DMS 273 (cell line): ENCODE measurements at regions not wholly inside any gene's neighbourhood (a gene's known extent, or its start where the extent isn't known, plus 50 kb on each side); places are given as distances from the start of the nearest gene placed in this dataset.
"Not testable (repeated sequence)": the region's sequence is repeated elsewhere in the genome, so short reads cannot be mapped to it uniquely, and the experiment has no call there.

Experiments used
- DNase-seq: peaks from one replicate; lab custom pipeline; 2025; ENCODE audit not compliant: unreplicated experiment; lab: John Stamatoyannopoulos, UW

DNA sequence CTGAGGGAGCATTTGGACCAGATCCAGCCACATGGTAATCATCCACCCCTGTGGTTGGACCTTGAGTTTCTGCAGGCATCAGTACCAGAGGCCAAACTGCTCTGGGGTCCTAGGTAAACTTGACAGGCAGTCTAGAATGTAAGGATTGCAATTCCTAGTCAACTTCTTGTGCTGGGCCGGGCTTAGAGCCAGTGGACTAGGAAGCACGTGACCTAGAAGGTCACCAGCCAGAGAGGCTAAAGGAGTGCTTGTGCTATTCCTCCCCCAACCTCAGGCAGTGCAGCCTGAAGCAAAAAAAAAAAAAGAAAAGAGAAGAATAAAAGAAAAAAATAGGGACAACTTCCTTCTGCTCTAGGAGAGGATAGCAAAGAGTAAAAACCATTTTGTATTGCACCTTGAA is 406.2 kb upstream of the FTMT start:
- DNase-seq, result no peak

DNA sequence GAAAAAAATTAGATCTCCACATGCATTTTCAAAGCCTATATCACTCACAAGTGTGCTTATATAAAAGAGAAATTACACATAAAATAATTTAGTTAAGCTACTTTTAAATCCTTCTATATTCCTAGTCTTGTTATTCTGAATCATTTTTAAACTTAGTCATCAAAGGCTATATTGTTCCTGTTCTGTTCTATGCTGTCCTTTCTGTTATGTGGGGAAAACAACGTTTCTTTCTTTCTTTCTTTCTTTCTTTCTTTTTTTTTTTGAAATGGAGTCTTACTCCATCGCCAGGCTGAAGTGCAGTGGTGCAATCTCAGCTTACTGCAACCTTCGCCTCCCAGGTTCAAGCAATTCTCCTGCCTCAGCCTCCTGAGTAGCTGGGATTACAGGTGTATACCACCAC is 389.2 kb upstream of the FTMT start:
- DNase-seq, result no peak

DNA sequence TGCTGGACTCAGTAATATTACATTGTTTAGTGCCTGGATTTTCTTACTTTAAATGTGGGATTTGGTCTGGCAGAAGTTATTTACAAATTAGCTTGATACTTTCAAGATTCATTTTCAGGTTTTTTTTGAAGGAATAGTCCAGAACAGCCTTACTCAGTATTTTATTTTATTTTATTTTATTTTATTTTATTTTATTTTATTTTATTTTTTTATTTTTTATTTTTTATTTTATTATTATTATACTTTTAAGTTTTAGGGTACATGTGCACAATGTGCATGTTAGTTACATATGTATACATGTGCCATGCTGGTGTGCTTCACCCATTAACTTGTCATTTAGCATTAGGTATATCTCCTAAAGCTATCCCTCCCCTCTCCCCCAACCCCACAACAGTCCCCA is 380.5 kb upstream of the FTMT start:
- not testable (repeated sequence) for DNase-seq

DNA sequence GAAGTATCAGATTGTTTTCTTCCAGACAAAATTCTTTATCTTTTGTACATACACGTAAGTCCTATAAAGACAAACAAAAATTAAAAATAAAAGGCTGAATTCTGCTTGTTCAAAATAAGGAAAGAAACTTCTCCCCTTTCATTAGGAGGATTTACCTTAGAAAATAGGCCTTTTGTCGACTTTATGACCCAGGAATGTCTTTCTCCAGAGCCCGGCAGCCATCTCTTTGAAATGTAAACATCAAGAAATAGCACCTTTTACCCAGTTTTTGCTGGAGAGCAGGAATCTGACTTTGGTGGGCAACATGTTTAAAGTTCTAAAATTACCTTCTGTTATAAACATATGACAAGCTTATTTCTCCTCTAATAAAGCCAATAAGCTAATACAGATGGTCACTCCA is 373.0 kb upstream of the FTMT start:
- DNase-seq, result no peak

- no peak for DNase-seq
Measured at GRCh38 chr5:121479337-121479736, 372.3 kb upstream of the FTMT start.

DNA sequence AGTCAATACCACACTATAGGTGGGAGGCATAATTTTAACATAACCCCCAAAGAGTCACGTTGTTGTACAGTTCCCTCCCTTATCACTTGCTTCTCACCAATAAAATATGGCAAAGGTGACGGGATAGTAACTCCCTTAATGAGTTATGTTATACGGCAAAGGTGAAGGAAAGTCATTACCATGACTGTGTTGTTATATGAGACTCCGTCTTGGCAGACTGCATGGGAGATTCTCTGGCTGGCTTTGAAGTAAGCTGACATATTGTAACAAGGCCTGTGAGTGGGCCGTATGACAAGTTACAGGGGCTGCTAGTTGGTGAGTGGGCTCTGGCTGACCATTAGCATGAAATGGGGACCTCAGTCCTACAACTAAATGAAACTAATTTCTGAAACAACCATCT is 366.4 kb upstream of the FTMT start:
- DNase-seq, result no peak

GRCh38 chr5:121485999-121486398 is 365.7 kb upstream of the FTMT start:
- DNase-seq, result not testable (repeated sequence)

- DNase-seq, result no peak
Measured at GRCh38 chr5:121489972-121490371, 361.7 kb upstream of the FTMT start.

DNA sequence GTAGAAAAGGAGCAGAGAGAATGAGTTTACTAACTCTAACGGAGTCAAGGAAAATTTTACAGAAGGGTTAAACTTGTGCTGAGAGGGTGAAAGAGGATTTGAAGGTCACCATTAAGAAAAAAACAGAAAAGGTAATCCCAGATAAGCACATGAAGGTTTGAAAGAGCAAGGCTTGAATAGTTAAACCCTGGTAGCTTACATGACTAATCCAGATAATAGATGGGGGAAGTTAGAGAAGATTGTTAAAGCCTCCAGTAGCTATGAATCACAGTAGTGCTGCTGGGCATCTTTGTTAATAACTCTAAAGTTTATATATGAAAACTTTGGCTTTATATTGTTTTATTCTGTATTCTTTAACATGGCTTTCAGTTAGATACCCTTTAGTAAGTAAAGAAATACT is 354.5 kb upstream of the FTMT start:
- no peak for DNase-seq

DNA sequence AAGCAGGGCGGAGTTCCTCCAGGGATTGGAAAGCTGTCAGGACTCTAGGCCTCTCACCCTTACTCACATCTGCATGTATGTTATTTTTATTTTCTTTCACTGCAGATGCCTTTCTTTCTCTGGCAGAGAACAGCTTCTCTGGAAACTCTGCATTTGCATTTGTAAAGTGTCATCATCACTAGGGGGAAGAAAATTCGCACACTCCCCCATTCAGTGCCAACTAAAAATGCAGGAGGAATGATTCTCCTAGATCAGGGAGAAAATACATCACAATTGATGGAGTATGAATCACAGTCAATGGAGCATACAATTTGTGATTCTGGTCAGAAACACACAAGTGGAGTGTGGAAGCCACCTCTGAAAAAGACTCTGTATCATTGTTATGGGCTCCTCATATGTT is 351.4 kb upstream of the FTMT start:
- no peak for DNase-seq

GRCh38 chr5:121503111-121503840 is 348.4 kb upstream of the FTMT start:
- peak; percentile 21 for DNase-seq

DNA sequence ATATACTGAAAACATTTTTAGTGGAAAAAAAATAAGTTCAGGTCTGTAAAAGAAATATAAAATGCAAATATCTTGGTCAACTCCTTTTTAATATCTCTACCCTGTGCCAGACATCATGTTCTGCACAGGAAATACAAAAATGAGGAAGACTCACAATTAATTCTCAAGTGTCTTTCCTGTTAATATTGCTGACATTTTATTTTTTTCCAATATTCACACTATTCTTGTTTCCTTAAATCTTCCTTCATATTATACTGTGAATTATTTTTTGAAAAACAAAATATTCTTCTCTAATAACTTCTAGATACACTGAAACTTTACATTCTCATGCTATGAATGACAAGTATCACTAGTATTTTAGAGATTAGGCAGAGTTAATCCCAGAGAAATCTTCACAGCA is 334.7 kb upstream of the FTMT start:
- no peak for DNase-seq

DNA sequence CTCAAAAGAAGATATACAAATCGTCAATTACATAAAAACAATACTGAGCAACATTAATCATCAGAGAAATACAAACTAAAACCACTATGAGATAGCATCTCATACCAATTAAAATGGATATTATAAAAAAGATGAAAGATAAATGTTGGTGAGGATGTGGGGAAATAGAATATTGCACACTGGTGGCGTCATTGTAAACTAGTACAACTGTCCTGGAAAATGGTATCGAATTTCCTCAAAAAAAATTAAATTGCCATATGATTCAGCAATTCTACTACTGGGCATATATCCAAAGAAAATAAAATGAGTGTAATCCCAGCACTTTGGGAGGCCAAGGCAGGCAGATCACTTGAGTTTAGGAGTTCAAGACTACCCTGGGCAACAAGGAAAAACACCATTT is 326.0 kb upstream of the FTMT start:
- DNase-seq, result no peak

DNA sequence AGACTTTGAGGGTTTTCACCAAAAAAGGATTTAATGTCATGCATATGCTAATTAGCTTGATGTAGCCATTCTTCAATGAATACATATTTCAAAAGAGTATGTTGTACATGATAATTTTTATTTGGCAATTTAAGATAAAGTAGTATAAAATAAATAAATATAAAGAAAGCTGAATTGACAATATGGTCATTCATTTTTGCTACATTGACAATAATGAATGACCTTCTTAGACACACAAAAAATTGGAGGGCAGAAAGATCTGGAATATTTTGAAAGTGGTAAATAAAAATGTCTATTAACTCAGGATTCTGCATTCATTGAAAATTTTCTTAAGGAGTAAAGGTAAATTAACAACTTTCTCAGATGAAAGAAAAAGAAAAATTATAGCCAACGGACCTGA is 324.8 kb upstream of the FTMT start:
- DNase-seq, result no peak

- DNase-seq, result no peak
Measured at GRCh38 chr5:121533814-121534213, 317.9 kb upstream of the FTMT start.

DNA sequence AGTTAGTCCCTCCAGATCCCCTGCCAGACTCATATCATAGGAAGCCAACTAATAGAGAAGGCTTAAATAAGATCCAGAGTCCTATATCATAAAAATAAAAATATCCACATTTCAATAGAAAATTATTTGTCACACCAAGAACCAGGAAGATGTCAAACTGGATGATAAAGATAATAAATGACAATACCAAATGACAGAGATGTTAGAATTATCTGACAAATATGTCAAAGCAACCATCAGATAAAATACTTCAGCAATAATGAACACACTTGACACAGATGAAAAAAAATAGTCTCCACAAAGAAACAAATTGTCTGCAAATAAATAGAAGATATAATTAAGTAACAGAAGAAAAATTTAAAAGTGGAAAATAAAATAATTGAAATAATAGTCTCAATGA is 300.7 kb upstream of the FTMT start:
- DNase-seq, result no peak

- DNase-seq, result no peak
Measured at GRCh38 chr5:121559832-121560231, 291.9 kb upstream of the FTMT start.

GRCh38 chr5:121572061-121572460 is 279.6 kb upstream of the FTMT start:
- DNase-seq, result no peak

DNA sequence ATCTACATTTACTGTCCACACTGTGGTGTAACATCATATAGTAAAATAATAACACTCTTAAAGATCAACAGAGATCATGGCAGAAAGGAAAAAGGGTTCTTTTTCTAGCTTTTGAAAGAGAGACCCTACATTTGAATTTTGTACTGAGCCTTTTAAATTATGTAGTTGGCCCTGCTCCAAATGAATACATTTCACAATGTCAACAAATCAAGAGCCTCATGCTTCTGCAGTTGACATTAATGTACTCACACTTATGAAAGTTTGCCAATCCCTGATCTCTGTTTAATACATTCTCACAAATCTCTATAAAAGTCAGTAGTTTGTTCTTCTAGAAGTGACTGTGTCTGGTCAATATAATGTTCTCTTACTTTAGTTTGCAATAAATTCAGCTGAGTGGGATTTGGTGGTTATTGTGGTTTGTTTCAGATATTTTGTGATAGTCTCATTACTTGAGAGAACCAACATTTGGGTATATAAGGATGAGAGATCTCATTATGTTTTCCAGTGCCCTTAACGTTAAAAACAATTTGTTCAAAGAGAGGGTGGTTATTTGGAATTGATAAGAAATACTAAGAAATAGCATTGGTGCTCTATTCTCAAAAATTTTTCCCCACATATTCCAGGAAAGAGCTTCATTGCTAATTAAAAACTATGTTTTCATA is 277.8 kb upstream of the FTMT start:
- no peak for DNase-seq

DNA sequence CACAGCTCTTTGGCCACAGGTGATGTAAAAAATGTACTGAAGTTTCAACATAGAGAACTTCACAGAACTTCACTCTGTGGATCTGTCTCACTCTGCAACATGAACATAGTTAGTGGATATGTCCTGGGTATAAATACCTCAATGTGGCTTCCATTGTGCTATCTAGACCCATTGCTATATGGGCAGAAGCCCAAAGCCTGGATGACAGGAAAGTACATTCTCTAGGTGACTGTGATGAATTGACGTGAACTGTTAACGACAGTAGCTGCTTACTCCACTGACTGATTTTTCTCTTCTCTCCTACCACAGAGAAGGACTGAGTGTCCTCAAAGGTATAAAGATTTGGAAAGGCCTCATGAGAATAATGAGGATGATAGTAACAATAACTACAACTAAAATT is 270.1 kb upstream of the FTMT start:
- no peak for DNase-seq

GRCh38 chr5:121596882-121597281 is 254.8 kb upstream of the FTMT start:
- DNase-seq, result no peak

DNA sequence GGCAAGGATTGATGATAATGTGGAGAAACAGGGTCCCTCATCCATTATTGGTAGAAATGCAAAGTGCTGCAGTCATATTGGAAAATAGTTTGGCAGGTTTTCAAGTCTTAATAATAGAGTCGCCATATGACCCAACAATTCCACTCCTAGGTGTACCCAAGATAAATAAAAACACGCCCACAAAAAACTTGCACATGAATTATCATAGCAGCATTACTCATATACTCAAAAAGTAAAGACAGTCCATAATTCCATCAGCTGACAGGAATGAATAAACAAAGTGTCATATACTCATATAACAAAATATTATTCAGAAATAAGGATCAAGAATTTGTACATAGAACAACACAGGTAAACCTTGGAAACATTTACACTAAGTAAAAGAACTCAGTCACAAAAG is 242.9 kb upstream of the FTMT start:
- DNase-seq, result no peak

GRCh38 chr5:121624035-121624434 is 227.6 kb upstream of the FTMT start:
- DNase-seq, result no peak
